Endothelial cell of umbilical vein (primary cell): ENCODE measurements at regions not wholly inside any gene's neighbourhood (a gene's known extent, or its start where the extent isn't known, plus 50 kb on each side); places are given as distances from the start of the nearest gene placed in this dataset.

Experiments
- BruUV-seq: library from RNA; stranded (reverse); fragments of 400-500 nt; replicated peaks from 2 replicates; lab custom pipeline; 2021; lab: Mats Ljungman, UMichigan
- CTCF ChIA-PET: fragments of 300-600, 350-600 bp; sonication (Branson Sonifier 250); formaldehyde crosslinking; loops from one replicate; lab custom pipeline; 2021; ENCODE audit warnings: antibody characterized with exemption, inconsistent platforms; lab: Charles Lee
- POLR2A ChIA-PET: fragments of 300-600, 350-600 bp; sonication (Branson Sonifier 250); formaldehyde crosslinking; loops from one replicate; lab custom pipeline; 2021; ENCODE audit warnings: antibody characterized with exemption, inconsistent platforms; lab: Charles Lee
- DNase-seq: peaks from one replicate; pipeline ENCODE4 v3.0.0-alpha.2; 2011; ENCODE audit warnings: low read depth, low spot score
- FAIRE-seq: peaks from 2 replicates; lab custom pipeline; 2011; peaks lifted over from hg19 to GRCh38; lab: Jason Lieb, UNC
- H2AFZ ChIP-seq: 2 replicates; pipeline ENCODE4 v1.6.0; 2012; ENCODE audit warnings: low read depth, low read length, control low read depth, inconsistent platforms
- H3K27ac ChIP-seq: 2 replicates; pipeline ENCODE4 v1.5.1; 2011; ENCODE audit warnings: low read depth, mild to moderate bottlenecking, control low read depth, low read length, moderate library complexity; ENCODE audit not compliant: insufficient read depth
- H3K27me3 ChIP-seq, 2 experiments: 2 replicates each; pipeline versions ENCODE4 v1.6.0 to v1.6.1; 2011; ENCODE audit warnings: low read length in 2 of 2, mixed read lengths in 1 of 2; ENCODE audit not compliant: control insufficient read depth in 2 of 2, insufficient read depth in 2 of 2
- H3K36me3 ChIP-seq, 2 experiments: 2 replicates in 1 of 2; 3 replicates in 1 of 2; pipeline ENCODE4 v1.5.1; 2011; ENCODE audit warnings: low read length in 2 of 2, mild to moderate bottlenecking in 1 of 2, moderate library complexity in 1 of 2; ENCODE audit not compliant: control insufficient read depth in 2 of 2, insufficient read depth in 2 of 2; ENCODE audit errors: extremely low read depth in 1 of 2
- H3K4me1 ChIP-seq: 3 replicates; pipeline ENCODE4 v1.5.1; 2011; ENCODE audit warnings: mild to moderate bottlenecking, low read length; ENCODE audit not compliant: control insufficient read depth, insufficient read depth; ENCODE audit errors: extremely low read depth
- H3K4me2 ChIP-seq: 2 replicates; pipeline ENCODE4 v1.6.1; 2011; ENCODE audit warnings: low read length, control low read depth, mixed read lengths; ENCODE audit not compliant: insufficient read depth
- H3K4me3 ChIP-seq, 3 experiments: fragments of 200-600 bp in 1 of 3; sonication (generic), shearing (Covaris generic) in 1 of 3; replicated peaks in 1 of 3; 2 replicates each; pipeline ENCODE4 v1.5.1; 2011 to 2016; ENCODE audit warnings: control low read depth in 3 of 3, low read length in 3 of 3, mild to moderate bottlenecking in 2 of 3, inconsistent platforms in 1 of 3, low read depth in 1 of 3, moderate library complexity in 1 of 3; ENCODE audit not compliant: insufficient read depth in 1 of 3
- H3K79me2 ChIP-seq: 2 replicates; pipeline ENCODE4 v1.6.0; 2012; ENCODE audit warnings: low read length, inconsistent platforms; ENCODE audit not compliant: control insufficient read depth, insufficient read depth
- H3K9ac ChIP-seq: replicated peaks from 2 replicates; pipeline ENCODE3; 2011; ENCODE audit warnings: low read length, control low read depth; ENCODE audit not compliant: insufficient read depth; ENCODE audit errors: extremely low read depth
- H3K9me1 ChIP-seq: replicated peaks from 3 replicates; pipeline ENCODE4 v1.6.0; 2011; ENCODE audit warnings: mild to moderate bottlenecking, low read length; ENCODE audit not compliant: control insufficient read depth, insufficient read depth; ENCODE audit errors: extremely low read depth
- H3K9me3 ChIP-seq: replicated peaks from 2 replicates; pipeline ENCODE4 v1.5.1; 2012; ENCODE audit warnings: low read length, inconsistent platforms; ENCODE audit not compliant: control insufficient read depth, insufficient read depth
- H4K20me1 ChIP-seq: replicated peaks from 2 replicates; pipeline ENCODE3; 2011; ENCODE audit warnings: mild to moderate bottlenecking, low read length; ENCODE audit not compliant: control insufficient read depth, insufficient read depth; ENCODE audit errors: extremely low read depth
- CTCF ChIP-seq, 2 donors: IDR thresholded peaks; 1 replicate in 1 of 2; 2 replicates in 1 of 2; pipeline ENCODE4 v1.5.1; 2011; ENCODE audit warnings: low read length in 2 of 2, mild to moderate bottlenecking in 2 of 2, moderate library complexity in 2 of 2, control low read depth in 1 of 2, inconsistent platforms in 1 of 2, low read depth in 1 of 2; ENCODE audit not compliant: insufficient read depth in 1 of 2; ENCODE audit errors: extremely low read depth in 1 of 2
- EZH2 ChIP-seq: IDR thresholded peaks from 2 replicates; pipeline ENCODE4 v1.6.1; 2012; ENCODE audit warnings: borderline replicate concordance, low read depth, mild to moderate bottlenecking, moderate library complexity, low read length, inconsistent platforms; ENCODE audit not compliant: severe bottlenecking
- FOS ChIP-seq: IDR thresholded peaks from 2 replicates; pipeline ENCODE4 v1.6.1; 2011; ENCODE audit warnings: mild to moderate bottlenecking, low read length, moderate library complexity, borderline replicate concordance; ENCODE audit not compliant: insufficient read depth
- GATA2 ChIP-seq: IDR thresholded peaks from 2 replicates; pipeline ENCODE4 v1.7.0; 2011; ENCODE audit warnings: low read depth, mild to moderate bottlenecking, moderate library complexity, mixed read lengths, low read length; ENCODE audit not compliant: insufficient read length, insufficient read depth
- JUN ChIP-seq: IDR thresholded peaks from 2 replicates; pipeline ENCODE4 v1.6.1; 2011; ENCODE audit warnings: borderline replicate concordance, low read depth; ENCODE audit not compliant: insufficient read length, insufficient read depth
- MAX ChIP-seq: IDR thresholded peaks from 2 replicates; pipeline ENCODE4 v1.6.1; 2011; ENCODE audit not compliant: insufficient read depth, insufficient read length
- MYC ChIP-seq: IDR thresholded peaks from one replicate; pipeline ENCODE4 v1.6.1; 2011; ENCODE audit warnings: mild to moderate bottlenecking, low read depth, low read length
- POLR2A ChIP-seq: IDR thresholded peaks from 2 replicates; pipeline ENCODE4 v1.6.1; 2012; ENCODE audit warnings: low read depth, mild to moderate bottlenecking, control low read depth, low read length
- POLR2AphosphoS5 ChIP-seq: IDR thresholded peaks from 2 replicates; pipeline ENCODE4 v1.6.1; 2012; ENCODE audit warnings: low read depth, mild to moderate bottlenecking, control low read depth, low read length, moderate library complexity; ENCODE audit not compliant: insufficient read depth
- dilution Hi-C: fragments of 300-500 bp; cut with MboI; formaldehyde crosslinking; loops from one replicate; pipeline ENCODE4 v1.15.0; 2019; ENCODE audit warnings: low sequenced_read_pairs; ENCODE audit not compliant: extremely low pct_ligation_motif_present
- intact Hi-C: fragments of 100-400 bp; cut with micrococcal nuclease; formaldehyde crosslinking; loops from one replicate; pipeline ENCODE4 v1.10.0; 2022

- H3K79me2 ChIP-seq = no peaks in the 10 kb centered on the region
- H3K27ac ChIP-seq = no peak overlapping the region
- H3K4me2 ChIP-seq = no peak overlapping the region
- DNase-seq (no peak), FAIRE-seq (no peak)
- H2AFZ ChIP-seq = no peak overlapping the region
- H3K4me3 ChIP-seq = no peak overlapping the region
- BruUV-seq = no TSS peak
- intact Hi-C loops (no loop called here), dilution Hi-C loops (no loop called here)
- no peak overlapping the region for H3K9ac ChIP-seq
- H3K9me1 ChIP-seq = no peaks in the 10 kb centered on the region
- CTCF ChIA-PET = interaction anchor here (0.9 to 1.0 kb wide), 2 partner anchors 13 to 467 kb away, joined by 3 read pairs; no protein-coding TSS in a partner anchor
- H3K36me3 ChIP-seq = no peaks in the 10 kb centered on the region
- no peaks in the 10 kb centered on the region for H3K27me3 ChIP-seq
- H3K4me1 ChIP-seq = no peaks in the 10 kb centered on the region
- no peaks in the 10 kb centered on the region for H4K20me1 ChIP-seq
- no peaks in the 10 kb centered on the region for H3K9me3 ChIP-seq
- POLR2A ChIA-PET = no interaction called here
- TF ChIP-seq CTCF (IDR thresholded peaks at IDR 0.05; ENCODE audit: extremely low read depth in 1 of 2, insufficient read depth in 1 of 2, low read depth in 1 of 2, low read length in 2 of 2) (no peak), MYC (no peak), JUN (no peak), EZH2 (no peak), FOS (no peak), GATA2 (no peak), POLR2AphosphoS5 (no peak), MAX (no peak), POLR2A (no peak)
These were observed 597.3 kb upstream of the POT1 start for GRCh38 chr7:125526958-125527357.
